B cell (primary cell): ENCODE measurements at regions not wholly inside any gene's neighbourhood (a gene's known extent, or its start where the extent isn't known, plus 50 kb on each side); places are given as distances from the start of the nearest gene placed in this dataset.

Experiments
- CTCF ChIP-seq: fragments of 200-600 bp; IDR thresholded peaks from one replicate; pipeline ENCODE4 v1.8.0; 2022; ENCODE audit warnings: antibody characterized with exemption, mild to moderate bottlenecking
- EZH2 ChIP-seq: IDR thresholded peaks from 2 replicates; pipeline ENCODE4 v1.6.1; 2012; ENCODE audit warnings: borderline replicate concordance, low read depth, mild to moderate bottlenecking, moderate library complexity, low read length; ENCODE audit not compliant: insufficient read depth, poor library complexity, severe bottlenecking

- TF ChIP-seq CTCF (no peak), EZH2 (no peak)
These were observed 116.2 kb upstream of the ARID2 start for GRCh38 chr12:45613296-45613695.
